DMS79 (cell line): ENCODE measurements at regions not wholly inside any gene's neighbourhood (a gene's known extent, or its start where the extent isn't known, plus 50 kb on each side); places are given as distances from the start of the nearest gene placed in this dataset.

ENCODE experiments used
- DNase-seq: peaks from one replicate; lab custom pipeline; 2025; lab: John Stamatoyannopoulos, UW

GRCh38 chr17:34776456-34777443 lies 184.5 kb downstream of the CCT6B start:
- no peak for DNase-seq

- DNase-seq = no peak
Observed at GRCh38 chr17:34773036-34773435, 188.2 kb downstream of the CCT6B start.

- no peak for DNase-seq
Observed at GRCh38 chr17:34771891-34772290, 189.4 kb downstream of the CCT6B start.

DNA sequence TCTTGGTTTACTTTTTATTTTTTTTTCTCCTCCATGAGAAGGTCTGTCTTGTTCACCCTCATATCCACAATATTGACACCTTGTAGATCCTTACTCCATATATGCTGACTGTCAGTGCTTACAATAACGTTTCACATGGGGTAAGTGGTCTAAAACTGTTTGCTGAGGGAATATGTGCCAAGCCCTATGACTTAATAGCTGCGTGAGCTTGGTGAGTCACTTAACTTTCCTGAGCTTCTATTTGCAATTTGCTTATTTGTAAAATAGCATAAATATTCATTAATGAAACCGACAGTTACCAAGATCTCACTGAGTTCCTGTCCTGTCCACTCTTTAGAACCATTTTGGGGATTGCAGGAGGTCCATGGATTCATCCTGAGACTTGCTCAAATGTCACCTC lies 190.7 kb downstream of the CCT6B start:
- DNase-seq = no peak

DNA sequence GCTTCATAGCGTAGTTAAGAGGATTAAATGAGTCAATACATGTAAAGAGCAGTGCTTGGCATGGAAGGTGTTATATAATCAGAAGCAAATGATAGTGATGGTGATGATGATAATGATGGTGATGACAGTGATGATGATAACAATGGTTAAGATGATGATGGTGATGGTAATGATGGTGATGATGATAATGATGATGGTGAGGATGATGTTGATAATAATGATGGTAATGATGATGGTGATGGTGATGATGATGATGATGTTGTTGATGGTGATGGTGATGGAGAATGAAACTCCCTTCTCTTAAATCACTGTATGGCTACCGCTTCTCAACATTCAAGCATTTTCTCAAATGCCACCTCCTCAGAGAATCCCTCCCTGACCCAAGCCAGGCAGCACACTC lies 190.5 kb downstream of the TMEM132E start:
- DNase-seq = no peak

- DNase-seq = peak; percentile 11
Observed at GRCh38 chr17:34769049-34769448, 189.7 kb downstream of the TMEM132E start.

DNA sequence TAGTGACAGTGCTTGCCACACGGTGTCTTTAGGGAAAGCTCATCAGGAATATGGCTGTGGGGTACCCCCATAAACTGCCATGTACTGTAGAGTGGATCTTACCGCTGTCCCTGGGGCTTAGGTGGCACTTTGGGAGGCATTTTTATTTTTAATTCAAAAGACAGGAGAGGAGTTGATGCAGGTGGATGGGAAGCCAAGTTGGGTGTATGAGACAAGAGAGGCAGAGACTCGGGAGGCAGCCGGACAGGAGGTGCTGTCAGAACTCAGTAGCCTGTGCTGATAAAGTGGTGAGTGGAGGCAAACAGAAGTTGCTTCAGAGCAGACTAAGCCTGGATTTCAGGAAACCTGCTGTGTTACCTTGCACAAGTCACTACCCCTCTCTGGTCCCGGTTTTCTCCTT lies 185.9 kb downstream of the TMEM132E start:
- DNase-seq = no peak

- no peak for DNase-seq
Observed at GRCh38 chr17:34764716-34765115, 185.3 kb downstream of the TMEM132E start.

GRCh38 chr17:34763728-34764665 lies 184.6 kb downstream of the TMEM132E start:
- DNase-seq = no peak

DNA sequence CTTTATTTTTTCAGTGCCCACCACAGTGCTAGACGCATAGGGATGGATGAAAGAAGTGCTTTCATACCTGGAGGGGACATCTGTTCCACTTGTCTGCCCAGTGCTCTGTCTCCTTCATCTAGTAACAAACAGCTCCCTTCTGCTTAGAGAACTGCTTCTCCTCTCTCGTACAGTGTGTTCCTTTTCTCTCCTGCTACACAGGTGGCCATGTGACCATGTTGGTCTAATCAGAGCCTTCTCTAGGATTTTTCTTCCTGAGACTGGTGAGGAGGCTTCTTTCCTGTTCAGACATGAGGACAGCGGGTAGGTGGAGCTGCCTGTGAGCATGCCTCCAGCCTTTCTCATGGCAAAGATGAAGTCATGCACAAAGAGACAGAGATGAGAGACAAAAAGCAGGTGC lies 182.7 kb downstream of the TMEM132E start:
- no peak for DNase-seq

DNA sequence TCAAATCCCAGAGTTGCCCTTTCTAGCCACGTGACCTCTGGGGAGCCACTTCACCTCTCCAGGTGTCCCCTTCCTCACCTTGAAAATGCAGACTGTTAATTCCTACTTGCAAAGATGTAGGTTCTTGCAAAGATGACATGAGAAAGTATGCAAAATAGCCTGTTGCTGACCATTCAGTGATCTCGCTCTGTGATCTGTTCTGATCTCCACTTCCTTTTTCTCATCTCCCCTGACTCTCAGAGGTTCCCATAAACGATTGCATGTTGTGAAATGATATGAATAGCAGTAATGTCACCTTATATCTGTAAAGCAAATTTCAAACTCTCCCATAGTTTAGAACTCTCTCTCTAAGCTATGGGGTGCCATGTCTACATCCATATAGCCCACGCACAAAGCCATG lies 182.3 kb downstream of the TMEM132E start:
- no peak for DNase-seq

- DNase-seq = peak; percentile 52
Observed at GRCh38 chr17:34760931-34761495, 181.6 kb downstream of the TMEM132E start.

- DNase-seq = peak; percentile 18
Observed at GRCh38 chr17:34758718-34759117, 179.3 kb downstream of the TMEM132E start.

GRCh38 chr17:34758316-34758715 lies 178.9 kb downstream of the TMEM132E start:
- no peak for DNase-seq

- DNase-seq = no peak
Observed at GRCh38 chr17:34757611-34758010, 178.2 kb downstream of the TMEM132E start.

DNA sequence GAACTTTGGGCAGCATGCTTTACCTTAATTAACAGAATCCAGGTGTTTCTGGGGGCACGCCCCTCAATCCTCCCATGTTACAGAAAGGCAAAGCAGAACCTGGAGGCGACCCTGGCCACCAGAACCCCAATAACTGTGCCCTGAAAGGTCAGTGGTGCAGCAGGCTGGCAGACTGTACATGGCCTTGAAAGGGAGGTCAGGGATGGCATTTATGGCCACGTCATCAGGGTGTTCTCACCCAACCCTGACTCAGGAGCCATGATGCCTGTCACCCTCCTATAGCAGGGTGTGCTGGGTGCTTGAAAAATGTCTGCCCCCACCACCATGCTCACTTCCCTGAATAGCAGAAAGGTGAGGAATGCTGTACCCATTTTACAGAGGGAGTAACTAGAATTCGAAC lies 177.7 kb downstream of the TMEM132E start:
- no peak for DNase-seq

- DNase-seq = no peak
Observed at GRCh38 chr17:34756637-34757021, 177.2 kb downstream of the TMEM132E start.

DNA sequence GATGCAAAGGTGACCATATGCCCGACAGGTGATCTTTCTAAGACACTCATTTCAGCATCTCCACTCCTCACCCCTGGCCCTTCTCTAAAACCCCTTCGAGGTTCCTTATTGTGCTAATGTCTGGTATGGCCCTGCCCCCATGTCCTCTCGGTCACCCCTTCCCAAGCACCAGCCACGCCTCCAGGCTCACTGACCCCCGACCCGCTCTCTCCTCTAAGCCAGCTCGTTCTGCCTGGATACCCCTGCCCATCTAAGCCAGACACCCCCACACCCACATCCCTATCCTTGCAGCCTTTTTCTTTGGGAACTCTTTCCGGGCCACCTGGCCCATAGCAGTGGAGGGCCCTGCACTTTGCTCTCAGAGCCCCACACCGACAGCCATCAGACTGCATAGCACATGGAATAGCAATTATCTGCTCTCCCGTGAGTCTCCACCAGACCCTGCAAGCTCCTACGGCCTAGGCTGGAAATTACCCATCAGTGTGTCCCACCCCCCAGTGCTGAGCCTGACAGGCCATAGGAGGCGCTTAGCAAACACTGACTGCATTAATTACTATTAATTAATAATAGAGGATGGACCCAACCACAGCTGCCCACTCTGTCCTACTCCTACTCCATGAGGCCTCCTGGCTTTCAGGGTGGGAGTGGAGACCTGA lies 176.7 kb downstream of the TMEM132E start:
- no peak for DNase-seq

- DNase-seq = no peak
Observed at GRCh38 chr17:34755371-34755770, 176.0 kb downstream of the TMEM132E start.

GRCh38 chr17:34750004-34750403 lies 170.6 kb downstream of the TMEM132E start:
- no peak for DNase-seq

DNA sequence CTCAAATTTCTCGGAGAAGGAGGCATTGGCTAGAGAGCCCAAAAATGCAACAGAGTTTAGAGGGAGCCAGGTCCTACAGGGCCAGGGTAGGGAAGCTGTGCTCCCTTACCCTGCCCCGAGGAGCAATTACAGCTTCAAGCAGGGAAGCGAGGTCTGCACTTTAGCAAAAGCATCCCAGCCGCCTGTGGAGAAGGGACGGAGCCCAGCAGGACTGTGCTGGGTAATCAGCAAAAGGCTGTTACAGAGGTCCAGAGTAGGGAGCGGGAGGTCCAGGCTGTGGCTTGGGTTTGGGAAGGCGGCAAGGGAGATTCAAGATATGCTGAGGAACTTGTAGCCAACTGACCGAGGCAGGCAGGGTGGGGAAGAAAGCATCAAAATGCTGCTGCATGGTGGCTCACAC lies 162.6 kb downstream of the TMEM132E start:
- DNase-seq = no peak
